Ammon's horn (tissue), 1 donor: ENCODE measurements at regions not wholly inside any gene's neighbourhood (a gene's known extent, or its start where the extent isn't known, plus 50 kb on each side); places are given as distances from the start of the nearest gene placed in this dataset.

Source experiments
- DNase-seq: peaks from one replicate; pipeline ENCODE4 v3.0.0-alpha.2; 2016; ENCODE audit warnings: low spot score

DNA sequence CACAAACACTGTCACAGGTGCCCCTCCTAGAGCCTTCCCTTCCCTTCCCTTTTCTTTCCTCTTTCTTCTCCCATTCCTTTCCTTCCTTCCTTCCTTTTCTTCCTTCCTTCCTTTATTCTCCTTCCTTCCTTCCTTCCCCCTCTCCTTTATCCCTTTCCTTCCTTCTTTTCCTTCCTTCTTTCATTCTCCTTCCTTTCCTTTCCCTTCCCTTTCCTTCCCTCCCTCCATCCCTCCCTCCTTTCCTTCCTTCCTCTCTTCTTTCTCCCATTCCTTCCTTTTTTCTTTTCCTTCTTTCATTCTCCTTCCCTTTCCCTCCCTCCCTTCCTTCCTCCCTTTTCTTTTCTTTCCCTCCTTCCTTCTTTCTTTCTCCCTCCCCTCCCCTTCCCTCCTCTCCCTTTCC, 170.0 kb downstream of the ENGASE start:
- no peak for DNase-seq

DNA sequence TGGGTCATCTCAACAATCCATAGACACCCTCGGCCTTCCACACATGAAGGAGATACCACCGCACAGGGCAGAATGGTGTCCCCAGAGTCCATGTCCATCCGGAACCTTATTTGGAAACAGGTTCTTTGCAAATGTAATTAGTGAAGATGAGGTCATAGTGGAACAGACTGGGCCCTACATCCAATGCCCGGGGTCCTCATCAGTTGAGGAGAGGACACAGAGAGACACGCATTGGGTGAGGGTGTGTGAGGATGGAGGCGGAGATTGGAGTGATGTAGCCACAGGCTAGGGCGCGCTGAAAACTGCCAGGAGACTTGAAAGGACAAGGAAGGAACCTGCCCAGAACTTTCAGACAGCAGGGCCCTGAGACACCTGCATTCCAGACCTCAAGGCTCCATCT, 169.4 kb downstream of the ENGASE start:
- no peak for DNase-seq

DNA sequence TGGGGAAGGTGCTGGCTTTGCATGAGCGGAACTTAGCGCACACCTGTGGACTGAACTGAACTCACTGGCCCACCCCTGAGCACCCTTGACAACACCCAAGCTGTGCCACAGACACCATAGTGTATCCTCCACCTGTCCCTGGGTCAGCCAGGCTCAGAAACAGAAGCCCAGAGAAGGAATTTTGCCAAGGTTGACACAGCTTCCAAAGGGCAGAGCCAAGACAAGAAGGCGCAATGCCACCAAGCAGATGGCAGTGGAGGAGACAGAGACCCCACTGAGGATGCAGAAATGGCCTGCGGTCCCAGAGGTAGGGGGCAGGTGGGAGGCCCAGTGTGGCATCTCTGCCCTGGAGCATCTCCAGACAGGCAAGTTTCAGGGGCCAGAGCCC, 169.0 kb downstream of the ENGASE start:
- no peak for DNase-seq

DNA sequence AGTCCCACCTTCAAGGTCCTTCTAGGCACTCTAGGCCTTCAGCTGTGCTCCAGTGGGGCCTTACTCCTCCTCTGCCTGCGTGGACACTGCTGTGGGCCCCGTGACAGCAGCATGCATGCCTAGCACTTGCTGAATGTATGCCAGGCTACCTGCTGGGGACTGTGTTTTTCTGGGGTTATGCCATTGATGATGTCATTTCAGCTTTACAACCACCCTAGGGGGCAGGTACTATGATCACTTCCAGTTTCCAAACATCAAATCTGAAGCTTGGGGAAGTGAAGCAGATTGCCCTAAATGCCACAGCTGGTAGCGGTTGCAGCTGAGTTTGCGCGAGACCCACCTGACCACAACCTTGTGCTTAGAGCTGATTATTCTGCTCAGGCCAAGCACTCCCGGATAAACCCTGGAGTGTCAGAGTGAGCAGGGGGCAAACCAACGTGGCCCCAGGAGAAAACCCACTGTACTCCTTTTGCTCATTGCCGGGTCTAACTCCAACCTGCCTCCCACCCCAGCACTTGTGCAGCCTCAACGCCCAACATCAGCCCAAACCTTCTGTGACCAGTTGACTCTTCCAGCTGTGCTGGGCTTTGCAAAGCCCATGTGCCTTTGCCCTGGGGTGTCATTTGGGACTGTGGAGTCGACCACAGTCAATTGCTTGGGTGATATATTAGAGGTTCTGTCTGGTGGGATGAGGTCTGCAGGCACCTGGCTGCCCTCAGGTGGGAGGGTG, 168.4 kb downstream of the ENGASE start:
- DNase-seq = no peak

DNA sequence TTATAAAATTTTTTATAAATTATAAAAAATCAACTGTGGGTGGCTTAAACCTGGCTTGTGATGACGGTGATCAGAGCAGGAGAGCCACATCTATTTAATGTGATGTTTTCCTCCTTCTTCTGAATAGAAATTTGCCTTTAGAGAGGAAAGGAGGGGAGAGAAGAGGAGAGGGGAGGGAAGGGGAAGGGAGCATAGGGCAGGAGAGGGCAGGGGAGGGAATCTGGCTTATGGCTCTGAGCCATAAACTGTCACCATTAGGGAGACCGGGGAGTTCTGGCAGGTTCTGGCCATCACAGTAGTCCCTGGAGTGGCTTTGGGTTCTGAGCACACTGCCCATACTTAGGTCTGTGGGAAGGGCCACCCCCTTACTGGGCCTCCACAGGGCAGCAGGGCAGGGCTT, 167.8 kb downstream of the ENGASE start:
- DNase-seq = no peak

DNA sequence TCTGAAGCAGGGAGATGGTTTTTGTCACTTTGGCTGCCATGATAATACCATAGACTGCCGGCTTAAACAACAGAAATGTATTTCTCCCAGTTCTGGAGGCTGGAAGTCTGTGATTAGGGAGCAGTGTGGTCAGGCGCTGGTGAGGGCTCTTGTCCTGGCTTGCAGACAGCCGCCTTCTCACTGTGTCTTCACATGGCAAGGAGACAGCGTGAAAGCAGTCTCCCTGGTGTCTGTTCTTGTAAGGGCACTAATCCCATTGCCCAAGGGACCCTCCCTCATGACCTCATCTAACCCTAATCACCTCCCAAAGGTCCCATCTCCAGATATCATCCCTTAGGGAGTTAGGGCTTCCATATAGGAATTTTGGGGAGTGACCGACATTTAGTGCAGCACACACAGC, 167.0 kb downstream of the ENGASE start:
- no peak for DNase-seq

DNA sequence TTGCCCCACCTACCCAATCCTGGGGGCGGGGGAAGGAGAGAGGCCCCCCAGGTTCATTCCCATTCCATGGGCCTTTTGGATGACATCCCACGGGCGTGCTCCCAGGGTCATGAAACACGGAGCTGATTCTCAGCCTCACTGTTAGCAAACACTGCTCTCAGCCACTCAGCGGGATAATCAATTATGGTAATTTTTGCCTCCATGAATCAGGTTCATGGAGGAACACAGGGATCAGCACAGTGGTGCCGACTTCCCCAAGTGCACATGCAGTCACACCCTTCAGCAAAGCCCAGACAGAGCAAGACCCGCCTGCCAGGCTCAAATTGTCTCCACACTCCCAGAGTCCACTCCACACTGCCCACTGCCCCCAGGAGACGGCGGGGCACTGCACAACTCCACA, 164.6 kb downstream of the ENGASE start:
- DNase-seq = no peak

DNA sequence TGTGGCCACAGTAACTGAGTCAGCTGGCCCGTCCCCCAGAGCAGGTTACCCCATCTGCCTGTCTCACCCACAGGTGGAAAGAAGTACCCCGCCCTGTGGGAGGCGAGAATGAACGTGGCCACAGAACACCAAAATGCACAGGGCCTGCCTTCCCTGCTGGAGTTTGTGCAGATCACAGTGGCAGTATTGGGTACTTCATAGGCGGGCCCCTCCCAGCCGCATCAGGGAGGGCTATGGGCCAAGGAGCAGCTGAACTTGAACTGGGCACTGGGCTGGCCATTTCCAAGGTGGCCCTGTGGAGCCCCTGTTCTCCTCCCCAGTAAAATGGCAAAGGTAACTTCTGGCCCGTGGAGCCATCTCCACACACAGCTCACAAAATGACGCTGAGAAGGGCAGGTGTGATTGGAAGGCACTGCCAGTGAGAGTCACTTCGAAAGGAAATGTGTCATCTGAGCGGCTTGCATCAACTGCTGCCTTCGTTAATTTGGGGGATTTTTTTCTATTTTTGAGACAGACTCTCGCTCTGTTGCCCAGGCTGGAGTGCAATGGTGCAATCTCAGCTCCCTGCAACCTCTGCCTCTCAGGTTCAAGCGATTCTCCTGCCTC, 162.9 kb downstream of the ENGASE start:
- no peak for DNase-seq

DNA sequence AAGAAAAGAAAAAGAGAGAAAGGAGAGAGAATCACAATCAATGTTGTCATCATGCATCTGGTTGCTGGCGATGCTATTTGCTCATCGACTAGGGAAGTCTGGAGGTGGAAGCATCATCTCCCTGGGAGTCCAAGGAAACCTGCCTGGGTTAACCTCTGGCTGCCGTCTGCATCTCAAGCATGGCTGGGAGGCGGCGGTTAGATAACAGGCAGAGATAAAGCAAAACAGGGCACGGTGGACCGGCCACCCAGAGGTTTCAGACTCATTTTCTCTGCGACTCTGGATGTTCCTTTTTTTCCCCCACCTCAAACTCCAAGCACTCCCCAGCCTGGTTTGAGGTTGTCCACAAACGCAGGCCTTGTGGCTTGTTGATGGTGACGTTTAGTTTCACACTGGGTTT, 161.2 kb downstream of the ENGASE start:
- no peak for DNase-seq

DNA sequence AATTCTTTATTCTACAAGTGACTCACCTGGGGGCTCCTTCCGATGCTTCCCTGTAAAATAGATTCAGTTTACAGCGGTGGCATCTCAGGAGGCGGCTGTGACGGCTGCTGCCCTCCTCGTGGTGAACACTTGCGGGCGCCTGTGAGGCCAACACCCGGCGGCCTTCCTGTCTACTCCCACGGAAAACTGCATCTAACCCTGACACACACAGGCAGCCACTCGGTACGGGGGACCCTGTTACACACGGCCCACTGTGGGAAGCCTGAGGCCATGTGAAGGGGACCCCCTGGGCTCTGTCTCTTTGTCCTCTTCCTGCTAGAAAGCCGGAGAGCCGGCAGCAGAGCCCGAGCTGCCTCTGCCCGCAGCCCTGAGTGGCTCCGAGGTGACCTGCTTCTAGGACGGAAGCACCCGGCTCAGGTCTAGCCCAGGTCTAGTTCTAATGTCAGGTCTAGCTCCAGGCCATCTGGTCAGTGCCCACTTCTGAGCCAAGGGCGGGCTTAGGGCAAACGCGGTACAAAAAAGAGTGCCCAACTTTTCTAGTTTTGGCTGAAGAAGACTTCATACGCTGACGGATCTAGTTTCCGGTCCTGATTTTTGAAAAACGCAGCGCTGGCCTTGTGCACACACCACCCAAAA, 159.4 kb downstream of the ENGASE start:
- DNase-seq = no peak

DNA sequence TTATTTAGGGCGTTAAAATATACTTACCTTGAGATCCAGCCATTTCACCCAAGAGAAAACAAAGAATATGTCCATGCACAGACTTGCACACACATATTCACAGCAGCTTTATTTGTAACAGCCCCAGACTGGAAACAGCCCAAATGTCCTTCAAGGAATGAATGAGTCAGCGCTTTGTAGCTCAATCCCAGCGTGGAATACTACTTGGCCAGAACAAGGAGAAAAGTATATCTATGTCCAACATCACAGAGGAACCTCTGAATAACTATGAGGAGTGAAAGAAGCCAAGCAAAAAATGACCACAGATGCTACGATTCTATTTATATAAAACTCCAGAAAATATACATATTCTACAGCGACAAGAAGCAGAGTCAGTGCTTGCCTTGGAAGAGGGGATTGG, 158.3 kb downstream of the ENGASE start:
- no peak for DNase-seq

DNA sequence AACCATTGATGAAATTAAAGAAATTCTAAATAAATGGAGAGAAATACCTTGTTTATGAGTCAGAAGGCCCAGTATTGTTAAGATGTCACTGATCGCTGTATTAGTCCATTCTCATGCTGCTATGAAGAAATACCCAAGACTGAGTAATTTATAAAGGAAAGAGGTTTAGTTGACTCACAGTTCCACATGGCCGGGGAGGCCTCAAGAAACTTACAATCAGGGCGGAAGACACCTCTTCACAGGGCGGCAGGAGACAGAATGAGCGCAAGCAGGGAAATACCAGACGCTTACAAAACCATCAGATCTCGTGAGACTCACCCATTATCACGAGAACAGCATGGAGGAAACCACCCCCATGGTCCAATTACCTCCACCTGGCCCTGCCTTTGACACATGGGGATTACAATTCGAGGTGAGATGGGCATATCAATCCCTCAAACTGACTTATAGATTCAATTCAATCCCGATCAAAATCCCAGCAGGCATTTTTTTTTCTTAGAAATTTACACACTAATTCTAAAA, 157.2 kb downstream of the ENGASE start:
- DNase-seq = no peak

DNA sequence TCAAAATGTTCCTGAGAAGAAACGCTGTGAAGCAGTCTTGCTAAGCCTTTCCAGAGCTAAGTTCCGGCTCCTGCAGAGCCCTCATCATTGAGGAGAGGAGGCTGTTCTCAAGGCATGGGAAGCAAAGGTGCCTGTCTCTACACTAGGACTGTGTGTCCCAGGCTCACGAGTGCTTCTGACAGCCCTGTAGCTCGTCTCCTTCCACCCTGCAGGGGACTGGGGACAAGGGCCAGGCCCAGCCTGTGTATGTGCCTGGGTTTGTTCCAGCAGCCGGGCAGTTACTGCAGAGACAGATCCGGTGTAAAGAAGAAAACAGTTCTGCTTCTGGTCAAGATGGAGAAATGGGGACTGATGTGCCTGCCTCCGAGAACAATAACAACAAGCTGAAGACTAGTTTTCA, 156.0 kb downstream of the ENGASE start:
- no peak for DNase-seq

DNA sequence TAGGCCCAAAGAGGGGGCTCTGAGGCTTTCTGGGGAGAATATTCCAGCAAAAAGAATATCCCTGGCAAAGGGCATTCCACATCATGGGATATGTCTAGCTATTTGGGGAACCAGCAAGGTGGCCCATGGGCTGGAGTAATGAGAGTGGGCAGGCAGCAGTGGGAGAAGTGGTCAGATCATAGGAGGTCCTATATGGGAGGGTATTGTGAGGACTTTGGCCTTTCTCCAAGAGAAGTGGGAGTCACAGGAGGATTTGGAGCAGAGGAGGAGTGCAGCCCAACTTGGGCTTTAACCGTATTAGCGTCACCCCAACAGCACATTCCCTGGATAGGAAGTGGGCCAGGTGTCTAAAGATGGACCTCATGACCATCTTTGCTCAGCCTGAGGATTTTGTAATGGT, 151.4 kb downstream of the ENGASE start:
- DNase-seq = no peak

DNA sequence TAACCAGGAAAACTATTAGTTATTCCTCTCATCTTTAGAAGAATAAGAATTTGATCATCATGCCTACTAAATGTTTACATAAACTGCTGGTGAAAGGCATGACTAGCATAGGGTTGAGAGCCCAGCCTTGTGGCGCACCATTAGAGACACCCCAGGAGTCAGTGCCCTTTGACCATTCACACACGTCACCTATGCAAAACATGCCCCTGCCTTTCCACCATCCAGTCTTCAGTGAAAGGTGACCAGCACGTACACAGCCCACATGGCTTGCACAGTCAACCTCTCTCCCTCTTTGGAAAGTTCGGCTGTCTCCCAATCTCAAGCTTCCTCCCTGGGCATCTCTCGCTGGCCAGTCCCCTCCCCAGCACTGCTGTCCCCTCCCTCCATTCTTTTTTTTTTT, 150.3 kb downstream of the ENGASE start:
- no peak for DNase-seq

DNA sequence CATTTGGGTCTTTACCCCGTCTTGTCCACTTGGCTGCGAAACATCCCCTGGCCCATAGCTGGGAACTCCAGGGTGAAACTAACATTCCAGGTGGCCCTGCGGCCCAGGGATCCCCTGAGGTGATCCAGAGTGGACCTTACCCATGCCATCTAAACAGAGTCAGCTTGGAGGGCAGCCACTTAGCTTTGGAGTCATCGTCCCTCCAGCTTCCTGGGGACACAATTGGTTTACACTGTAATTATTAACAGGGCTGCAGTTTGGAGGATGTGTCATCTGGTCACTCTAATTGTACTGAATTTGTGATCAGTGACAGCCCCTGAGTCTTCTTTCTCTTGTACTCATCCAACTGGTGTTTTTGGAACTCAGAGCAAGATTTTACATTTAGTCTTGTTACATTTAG, 149.9 kb downstream of the ENGASE start:
- no peak for DNase-seq

DNA sequence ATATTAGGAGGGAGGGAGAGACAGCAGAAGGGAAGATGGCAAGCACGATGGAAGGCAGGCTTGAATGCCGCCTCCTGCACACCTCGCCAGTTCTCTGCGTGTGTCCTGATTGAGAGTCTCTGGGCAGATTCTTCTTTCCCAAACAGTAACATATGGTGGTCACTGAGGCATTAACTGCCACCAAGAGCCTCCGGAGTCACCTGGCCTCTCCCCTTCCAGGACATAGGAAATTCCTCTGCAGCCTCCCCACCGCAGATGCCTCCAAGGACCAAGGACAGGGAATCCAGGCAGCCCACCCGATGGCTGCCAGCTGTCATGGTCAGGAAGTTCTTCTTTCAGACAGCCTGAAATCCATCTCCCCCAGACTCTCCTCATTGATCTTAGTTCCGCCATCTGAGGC, 149.3 kb downstream of the ENGASE start:
- no peak for DNase-seq

DNA sequence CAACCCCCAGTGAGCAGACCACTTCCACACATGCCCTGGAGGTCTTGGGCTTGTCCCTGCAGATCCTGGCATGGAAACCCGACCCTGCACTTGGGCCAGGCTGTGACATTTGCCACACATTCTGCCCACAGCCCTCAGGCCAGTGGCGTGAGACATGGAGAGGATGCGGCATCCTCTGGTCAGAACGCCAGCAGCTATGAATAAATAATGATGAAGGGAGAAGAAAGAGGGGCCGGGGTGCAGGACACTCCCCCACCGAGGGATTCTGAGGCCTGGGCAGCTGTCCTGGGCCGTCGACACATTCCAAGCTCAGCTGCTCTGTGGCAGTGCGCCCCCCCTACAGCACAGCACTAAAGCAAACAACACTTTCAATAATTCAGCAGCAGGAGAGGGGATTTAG, 148.8 kb downstream of the ENGASE start:
- DNase-seq = no peak

DNA sequence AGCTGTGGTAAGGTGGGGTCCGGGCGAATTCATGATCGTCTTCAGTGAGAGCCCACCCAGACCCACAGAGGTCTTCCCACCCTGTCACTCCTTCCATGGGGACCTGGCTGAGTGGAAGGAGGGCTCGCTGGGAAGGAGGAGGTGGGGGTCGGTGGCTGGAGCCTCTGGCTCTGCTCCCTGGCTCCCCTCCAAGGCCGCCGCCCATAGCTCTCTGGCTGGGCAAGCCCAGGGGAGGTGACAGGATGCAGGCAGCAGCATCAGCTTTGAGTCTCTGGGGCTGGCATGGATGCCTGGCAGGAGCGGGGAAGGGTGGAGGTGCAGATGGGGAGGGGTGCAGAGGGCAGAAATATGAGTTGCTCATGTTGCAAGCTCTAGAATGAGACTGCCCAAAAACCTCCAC, 147.0 kb downstream of the ENGASE start:
- DNase-seq = no peak

DNA sequence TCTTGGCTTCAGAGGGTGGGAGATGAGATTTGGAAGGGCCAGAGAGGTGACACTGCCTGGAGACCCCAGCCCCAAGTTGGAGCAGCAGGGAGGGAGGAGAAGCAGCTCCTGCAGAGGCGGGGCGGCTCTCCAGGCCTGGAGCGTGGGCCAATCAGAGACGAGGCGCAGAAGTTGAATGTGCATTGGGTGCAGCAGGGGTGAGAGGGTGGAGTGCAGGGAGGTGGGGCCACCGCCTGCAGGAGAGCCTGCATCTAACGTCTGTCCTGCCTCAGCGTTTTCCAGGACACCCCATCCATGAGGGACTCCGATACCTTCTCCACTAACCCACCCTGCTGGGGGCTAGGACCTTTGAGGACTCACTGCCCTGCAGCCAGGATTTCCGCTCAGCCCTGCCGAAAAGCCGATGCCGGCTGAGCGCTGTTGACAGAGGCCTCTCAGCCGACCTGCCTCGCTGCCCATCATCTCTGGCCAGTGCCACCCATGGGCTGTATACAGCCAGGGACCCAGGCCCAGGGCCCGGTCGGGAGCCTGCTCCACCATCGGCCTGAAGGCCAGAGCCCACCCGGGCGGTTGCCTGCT, 146.2 kb downstream of the ENGASE start:
- no peak for DNase-seq

DNA sequence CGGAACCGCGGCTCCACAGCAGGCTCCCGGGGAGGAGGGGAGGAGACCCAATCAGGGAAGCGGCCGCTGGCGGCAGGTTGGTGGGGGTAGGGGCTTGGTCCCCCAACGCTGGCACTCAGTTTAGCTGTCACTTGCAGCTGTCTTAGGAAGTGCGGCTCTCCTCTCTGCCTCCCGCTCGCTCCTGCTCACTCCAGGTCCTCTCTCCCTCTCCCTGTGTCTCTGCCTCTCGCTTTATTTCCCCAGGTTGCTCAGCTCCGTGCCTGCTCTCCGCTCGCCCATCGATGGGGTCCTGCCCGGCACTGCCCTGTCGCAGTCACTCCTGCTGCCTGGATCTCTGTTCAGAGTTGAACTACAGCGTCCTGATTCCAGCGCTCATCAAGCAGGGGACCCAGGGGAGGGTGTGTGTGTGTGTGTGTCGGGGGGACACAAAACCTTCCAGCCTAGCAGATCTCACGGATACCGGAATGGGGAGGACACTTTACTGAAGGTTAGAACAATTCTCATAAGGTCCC, 145.6 kb downstream of the ENGASE start:
- DNase-seq = no peak

DNA sequence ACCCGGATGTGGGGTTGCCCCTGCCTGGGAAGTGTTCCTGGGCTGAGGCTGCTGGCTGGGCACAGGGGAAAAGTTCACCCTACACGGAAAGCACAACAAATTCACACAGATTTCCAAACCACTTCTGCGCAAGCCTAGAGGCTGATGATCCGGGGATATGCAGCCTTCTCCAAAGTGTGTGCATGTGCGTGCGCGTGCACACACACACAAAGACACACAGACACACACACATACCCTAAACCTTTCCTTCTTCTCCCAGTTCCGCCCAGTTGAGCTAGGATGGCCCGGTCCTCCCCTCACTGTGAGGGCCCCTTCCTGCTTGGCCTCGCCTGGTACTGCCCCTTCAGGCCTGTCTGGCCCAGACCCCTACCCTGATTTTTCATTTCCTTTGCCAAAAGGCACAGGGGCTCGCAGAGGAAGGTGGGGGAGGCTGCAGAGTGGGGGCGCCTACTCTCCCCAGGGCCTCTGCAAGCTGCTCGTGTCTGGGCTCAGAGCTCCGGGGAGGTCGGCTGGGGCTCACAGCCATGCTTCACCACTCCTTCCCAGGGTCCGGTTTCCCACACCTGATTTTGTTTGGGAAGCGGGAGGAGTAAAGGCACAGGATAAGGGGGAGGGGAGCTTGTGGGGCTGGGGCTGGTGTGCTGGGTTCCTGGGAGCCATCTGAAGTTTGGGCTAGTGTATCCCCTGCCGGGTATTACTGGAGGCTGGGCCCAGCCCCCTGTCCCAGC, 144.7 kb downstream of the ENGASE start:
- DNase-seq = no peak
